Left kidney (tissue), 1 donor: ENCODE measurements at regions not wholly inside any gene's neighbourhood (a gene's known extent, or its start where the extent isn't known, plus 50 kb on each side); places are given as distances from the start of the nearest gene placed in this dataset.

Experiments
- DNase-seq: peaks from one replicate; pipeline ENCODE4 v3.0.0-alpha.2; 2013

DNA sequence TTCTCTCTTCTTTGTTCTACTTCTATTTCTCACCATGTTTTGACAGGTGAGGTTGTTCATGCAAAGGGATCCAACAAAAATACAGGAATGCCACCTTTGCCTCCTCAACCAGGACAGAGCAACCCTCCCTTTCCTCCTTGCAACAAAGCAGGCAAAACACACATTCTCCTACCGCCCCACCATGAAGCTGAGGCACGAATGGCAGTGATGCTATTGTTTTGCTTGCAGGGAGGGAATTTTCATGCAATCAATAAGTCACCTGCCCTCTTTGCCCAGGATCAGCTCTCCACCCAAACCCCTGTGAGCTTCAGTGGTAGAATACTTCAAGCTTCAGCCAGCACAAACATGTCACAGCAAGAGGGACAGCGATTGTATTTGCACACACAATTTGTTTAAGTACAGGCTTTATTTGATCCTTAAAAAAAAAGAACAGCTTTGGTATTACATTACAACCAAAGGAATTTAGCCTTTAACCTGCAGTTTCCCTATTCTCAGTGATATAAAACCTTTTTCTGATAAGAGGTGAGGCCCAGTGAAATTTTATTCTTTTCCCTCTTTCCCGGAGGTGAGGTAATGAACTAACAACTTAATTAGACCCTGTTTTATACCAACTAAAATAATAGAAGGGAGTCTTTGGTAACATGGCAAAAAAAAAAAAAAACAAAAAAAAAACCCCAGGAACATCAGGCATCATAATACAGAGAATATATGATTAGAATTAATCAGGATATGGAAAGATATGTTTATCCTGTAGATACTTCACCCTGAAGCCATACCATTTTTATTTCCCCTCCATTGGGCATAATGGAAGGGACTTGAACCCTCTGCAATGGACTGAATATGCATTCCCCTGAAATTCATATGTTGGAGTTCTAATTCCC is 87.0 kb upstream of the EEA1 start:
- peak; percentile 43 for DNase-seq

DNA sequence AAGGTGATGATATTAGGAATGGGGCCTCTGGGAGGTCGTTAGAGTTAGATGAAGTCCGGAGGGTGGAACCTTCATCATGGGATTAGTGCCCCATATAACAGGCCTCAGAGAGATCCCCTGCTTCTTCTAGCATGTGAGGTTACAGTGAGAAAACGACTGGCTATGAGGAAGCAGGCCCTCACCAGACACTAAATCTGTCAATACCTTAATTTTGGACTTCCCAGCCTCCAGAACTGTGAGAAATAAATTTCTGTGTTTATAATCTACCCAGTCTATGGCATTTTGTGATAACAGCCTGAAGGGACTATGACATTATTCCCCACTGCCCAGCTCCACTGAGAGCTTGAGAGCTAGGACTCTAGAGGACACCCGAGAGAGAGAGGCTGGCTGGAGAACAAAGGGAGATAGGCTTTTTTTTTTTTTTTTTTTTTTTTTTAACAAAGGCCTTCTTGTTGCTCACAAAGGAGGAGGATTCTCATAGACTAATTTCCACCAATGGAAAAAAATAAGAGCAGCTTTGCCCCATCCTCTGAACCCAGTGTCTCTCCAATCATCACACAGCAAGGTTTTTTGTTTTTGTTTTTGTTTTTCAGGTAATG is 87.8 kb upstream of the EEA1 start:
- DNase-seq: no peak

DNA sequence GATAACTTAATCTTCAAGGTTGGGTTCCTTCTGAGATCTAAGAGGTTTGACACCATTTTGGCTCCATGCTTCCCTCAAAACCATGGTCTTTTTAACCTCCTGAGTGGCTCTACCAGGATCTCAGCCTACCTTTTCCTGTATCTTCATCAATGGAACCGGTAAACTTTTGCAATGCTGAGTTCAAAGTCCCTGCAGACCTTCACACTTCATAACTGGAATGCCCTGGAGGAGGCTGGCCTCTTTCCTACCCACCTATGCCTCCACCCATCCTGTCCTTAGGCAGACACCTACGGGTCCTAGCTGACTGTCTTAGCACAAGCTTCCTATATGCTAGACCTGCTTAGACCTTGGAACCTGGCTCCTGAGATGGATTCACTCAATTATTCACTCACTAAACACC is 89.5 kb upstream of the EEA1 start:
- DNase-seq: no peak

DNA sequence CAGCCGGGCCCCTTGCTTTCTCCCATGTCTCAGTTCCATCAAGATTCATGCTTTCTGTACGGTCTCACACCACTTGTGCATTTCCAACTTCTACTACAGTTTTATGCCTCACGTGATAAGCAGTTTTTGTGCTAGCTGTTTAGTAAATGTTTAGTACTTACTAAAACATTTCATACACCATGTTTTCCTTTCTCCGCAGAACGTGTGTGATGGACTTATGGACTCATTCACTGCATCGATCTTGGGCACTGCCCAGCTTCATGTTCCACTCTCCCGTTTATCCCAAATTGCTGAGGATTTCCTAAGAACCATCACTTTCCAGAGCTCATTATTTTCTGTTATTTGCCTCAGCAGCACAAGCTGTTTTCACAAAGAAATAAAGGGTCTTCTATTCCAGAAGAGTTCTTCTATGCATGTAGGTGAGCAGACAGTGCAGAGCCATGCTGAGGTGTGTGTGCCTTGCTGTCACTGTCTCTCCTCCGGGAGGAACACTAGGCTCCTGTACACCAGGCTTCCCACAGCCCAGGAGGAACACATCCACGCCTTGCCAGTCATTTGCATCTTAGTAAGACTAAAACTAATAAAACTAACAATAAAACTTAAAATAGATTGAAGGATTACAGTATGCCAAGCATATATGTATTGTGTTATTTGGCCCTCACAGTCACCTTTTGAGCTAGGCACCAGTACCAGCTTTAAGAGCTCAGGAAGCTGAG is 90.3 kb upstream of the EEA1 start:
- DNase-seq: no peak

DNA sequence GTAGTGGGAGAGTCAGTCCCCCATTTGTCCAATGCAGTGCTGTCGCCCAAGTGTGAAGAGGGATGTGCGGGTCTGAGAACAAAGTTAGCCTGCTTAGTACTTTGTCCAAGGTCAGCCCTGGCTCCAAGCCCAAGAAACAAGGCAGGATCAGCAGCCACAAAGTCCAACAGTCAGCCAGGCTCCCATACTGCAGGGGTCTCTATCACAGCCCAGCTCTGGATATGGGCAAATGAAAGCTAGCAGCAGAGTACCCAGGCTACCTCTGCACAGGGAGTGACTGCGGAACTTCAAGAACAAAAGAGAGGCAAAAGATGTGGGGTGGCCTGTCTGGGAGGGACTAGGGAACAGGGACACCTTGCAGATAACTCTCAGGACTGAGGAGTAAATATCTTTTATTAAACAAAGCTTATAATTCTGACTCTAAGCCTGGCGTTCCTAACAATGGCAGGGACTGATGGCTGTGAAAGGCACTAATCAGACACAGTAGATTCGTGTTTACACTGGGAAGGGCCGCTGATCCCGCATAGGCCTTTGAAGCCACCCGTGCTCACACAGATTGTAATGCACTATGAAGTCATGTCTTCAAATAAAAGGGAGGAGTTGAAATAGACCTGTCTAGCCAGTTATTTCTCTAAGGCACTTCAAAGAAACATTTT is 91.0 kb upstream of the EEA1 start:
- no peak for DNase-seq

DNA sequence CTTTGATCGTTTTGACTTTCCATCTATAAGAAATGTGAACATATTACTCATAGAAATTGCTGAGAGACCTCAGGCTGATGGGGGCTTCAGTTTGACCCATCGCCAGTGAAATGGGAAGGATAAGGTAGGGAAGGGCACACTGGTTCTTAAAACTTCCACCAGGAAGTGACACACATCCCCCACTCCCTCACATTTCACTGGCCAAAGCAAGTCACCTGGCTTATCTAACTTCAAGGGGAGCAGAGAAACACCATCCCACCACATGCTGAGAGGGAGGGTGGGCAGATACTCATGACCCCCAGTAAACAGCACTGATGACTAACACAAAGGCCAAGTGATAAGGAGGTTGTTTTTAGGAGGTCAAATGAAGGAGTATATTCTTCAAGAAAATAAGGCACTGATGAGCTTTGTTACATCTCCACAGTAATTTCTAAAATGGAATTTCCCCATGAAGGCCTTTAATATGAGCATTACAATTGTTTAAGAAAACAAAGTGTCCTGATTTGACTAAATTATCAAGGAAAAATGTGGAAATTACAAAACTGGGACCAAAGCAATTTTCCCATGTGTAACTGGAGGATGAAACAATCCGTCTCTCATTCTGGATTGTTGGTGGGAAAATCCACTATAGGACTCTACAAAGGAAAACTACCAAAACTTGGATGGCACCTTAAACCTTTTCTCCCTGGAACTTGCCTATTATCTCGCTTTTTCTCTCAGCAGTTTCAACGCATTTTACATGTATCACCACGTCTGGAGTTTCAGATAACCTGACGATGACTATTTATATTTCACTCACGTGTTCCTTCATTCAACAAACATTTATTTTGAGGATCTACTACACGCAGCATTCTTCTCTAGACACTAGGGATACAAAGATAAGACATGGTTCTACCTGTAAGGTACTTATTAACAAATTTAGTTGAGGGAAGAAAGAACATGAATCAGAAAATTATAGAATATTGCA is 91.8 kb upstream of the EEA1 start:
- no peak for DNase-seq

DNA sequence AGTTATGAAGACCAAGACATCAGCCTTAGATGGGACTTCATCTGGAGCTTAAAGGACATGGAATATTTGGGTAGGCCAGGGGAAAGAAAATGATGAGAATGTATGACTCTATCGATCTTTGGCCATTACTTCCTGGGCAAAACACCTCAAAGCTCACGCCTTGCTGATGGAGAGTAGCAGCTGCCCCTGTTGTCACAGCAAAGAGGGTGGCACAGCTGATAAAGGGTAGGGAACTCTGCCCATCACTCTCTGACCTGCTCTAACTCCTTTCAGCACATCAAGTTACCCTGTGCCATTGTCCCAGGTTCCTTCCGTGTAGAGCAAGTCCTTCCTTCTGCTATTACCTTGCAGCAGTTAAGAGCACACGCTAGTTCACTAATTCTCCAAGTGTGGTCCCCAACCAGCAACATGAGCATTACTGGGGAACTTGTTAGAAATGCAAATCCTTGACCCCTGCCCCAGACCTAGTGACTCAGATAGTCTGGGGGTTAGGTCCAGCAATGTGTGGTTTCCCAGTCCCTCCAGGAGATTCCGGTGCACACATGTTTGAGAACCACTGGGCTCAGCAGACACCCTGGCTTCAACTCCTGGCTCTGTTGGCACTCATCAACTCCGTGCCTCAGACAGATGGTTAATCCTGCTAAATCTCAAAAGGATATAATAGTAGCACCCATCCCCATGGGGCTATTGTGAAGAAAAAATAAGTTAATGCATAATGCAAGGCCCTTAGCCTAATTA is 93.7 kb upstream of the EEA1 start:
- no peak for DNase-seq

DNA sequence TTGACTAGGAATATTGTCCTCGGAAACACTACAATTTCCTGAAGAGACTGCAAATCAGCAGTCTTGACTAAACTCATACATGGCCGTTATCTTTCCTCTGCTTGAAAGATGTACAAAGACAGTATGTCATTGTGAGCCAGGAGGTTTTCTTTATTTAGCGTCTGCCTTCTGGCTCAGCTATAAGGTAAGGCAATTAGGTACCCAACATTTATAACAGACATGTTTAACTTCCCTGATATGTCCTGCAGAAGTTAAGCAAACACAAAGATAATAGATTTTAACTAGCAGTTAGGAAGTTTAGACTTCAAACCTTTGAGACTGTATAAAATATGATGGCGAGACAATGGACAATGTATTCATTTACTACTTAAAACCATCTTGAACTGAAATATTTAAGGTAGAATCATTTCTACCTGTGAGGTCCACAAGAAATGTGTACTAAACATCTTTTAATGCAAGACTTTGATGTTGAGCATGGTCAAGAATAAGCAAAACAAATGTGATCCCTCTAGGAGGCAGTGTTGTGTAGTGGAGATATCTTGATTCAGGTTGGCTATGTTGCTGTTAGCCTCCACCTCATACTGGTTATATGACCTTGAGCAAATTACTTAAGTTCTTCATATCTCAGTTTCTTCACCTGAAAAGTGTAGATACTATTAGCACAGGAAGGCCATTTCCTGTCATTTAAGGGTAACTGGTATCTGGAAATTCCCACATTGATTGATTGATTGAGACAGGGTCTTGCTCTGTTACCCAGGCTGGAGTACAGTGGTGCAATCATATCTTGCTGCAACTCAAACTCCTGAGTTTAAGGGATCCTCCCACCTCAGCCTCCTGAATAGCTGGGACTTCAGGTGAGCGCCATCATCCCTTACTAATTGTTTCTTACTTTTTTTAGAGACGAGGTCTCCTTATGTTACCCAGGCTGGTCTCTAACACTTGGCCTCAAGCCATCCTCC is 96.3 kb upstream of the EEA1 start:
- DNase-seq: peak; percentile 60

DNA sequence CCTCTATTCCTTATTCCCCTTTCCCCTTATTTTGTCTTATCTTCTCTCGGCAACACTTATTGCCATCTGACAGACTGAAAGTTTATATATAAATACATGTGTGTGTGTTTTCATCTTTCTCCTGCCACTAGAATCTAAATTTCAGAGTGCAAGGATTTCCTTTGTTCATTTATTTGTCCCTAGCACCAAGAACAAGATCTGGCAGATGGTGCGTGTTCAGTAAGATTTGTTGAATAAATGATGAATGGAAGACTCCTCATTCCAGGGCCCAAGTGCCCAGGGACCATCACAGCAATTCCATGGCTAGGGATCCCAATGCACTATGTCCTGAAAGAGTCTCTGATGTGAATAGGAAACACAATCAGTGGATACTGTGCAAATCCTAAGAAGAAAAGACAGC is 97.9 kb upstream of the EEA1 start:
- no peak for DNase-seq

DNA sequence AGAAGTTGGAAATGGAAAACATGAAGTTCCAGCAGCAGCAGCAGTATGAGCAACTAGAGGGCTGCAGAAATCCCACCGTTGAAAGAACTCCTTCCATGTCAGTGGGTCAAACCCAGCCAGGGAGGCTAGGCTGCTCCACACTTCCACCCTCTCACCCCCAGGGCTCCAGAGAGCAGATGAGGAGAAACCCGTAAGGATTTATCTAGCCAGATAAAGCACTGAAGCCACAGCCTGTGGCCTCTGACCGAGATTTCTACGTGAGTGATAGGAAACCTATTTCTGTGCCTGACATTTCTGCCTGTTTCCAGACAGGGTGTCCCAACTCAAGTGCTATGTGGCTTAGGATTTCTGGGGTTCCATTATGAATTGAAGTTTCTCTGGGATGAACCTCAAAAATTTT is 100.0 kb upstream of the EEA1 start:
- DNase-seq: no peak

DNA sequence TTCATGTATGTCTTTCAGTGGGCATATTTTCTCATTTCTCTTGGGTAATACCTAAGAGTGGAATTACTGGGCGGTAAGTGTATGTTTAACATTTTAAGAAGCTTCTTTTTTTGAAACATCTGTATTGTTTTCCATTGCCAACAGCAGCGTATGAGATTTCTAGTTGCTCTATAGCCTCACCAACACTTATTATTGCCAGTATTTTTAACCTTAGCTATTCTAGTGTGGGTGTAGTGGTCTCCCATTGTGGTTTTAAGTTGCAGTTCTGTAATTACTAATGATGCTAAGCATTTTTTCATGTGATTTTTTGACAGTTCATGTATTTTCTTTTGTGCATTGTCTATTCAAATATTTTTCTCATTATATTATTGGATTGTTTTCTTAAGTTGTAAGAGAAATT is 101.9 kb upstream of the EEA1 start:
- no peak for DNase-seq

DNA sequence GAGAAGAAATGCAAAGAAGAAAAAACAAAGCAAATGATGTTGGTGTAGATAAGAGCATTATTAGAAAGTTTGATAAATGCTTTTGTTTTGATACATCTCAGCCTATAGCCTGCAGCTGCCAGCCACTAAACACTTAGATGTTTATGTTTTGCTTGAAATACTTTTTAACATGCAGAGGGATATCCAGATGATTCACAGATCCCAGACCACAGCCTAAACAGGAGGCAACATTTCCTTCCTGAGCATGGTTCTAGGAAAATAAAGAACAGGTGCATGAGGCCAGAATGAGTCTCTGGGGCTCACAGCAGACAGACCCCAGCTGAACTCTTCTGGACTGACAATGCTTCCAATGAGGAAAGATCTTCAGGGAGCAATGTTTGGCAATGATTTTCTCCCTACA is 103.7 kb upstream of the EEA1 start:
- DNase-seq: no peak

DNA sequence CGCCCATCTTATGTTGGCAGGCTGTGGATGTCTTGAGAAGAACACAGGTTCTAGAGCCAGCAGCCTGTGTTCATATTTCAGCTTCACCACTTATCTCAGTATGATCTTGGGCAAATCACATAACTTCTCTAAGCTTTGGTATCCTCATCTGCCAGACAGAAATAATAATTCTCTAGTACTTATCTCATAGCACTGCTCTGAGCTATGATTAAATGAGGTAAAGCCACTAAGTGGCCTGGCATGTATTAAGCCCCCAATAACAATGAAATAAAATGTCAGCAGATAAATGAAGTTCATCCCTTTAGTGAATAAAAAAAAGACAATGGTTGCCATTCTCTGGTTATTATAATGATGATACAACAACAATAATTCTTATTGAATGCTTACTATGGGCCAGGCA is 104.9 kb upstream of the EEA1 start:
- no peak for DNase-seq

DNA sequence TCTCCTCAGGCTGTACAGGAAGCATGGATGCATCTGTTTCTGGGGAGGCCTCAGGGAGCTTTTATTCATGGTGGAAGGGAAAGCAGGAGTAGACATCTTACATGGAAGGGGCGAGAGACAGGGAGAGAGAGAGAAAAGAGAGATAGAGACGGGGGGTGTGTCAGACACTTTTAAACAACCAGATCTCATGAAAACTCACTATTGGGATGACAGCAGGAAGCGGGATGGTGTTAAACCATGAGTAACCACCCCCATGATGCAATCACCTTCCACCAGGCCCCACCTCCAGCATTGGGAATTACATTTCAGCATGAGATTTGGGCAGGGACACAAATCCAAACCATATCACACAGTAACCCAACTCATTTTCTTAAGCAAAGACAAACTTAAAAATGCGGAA is 110.0 kb upstream of the EEA1 start:
- no peak for DNase-seq

DNA sequence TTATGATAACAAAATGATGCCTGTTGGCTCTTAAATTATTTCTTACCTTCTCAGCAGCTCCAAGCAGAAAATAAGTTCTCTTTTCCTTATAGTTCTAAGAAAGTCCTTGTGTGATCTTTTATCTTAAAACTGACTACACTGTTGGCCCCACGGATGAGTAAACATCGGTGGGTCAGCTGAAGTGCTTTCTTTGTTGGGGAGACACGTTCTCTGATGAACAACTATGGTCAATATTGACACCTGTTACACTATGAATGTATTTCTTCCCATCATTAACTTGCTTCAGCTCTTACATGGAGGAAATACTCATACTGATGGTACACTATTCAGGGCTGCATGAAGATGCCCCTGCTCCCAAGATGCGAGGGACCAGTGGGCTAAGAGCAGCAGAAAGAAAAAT is 110.8 kb upstream of the EEA1 start:
- DNase-seq: no peak

DNA sequence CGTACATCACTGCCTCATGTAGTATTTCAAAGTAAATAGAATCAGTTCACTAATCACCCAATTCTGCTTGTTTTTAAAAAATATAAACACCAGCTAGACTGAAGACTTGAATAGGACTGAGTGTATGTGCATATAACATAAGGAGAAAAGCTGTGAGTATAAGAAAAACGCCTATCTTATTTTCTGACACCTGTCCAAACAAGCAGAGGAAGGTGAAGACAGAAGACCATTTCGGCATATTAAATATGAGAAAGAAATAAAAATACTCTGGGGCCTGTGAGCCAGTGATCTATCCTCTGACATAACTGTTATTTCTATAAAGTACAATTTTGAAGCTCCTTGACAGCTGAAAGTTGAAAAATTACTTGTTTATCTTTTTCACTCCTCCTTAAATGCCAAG is 111.3 kb upstream of the EEA1 start:
- DNase-seq: no peak

DNA sequence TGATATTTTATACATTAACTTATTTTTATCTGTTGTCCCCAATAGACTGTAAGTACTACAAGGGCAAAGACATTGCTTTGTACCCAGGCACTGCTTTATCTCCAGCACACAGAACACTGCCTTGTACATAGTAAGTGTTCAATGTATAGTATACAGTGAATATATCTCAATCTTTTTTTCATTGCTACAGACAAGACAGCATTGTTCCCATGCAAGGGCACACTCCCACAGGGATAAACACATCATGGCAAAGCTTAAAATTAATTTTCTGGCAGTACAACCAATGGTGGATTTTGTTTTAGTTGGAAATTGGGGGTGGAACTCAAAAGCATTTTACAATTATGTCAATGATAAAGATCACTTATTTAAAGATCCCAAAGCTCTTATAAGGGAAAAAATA is 112.3 kb upstream of the EEA1 start:
- no peak for DNase-seq

DNA sequence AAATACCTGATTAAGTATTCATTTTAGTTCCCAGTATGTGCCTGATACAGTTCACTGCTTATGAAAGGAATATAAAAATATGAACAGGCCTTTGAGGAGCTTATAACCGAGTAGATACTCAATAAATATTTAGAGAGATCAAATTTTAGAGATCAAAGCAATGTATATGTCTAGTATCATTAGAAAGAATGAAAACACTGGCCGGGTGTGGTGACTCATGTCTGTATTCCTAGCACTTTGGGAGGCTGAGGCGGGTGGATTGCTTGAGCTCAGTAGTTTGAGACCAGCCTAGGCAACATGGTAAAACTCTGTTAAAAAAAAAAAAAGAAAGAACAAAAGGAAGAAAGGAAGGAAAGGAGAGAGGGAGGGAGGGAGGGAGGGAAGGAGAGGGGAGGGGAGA is 113.2 kb upstream of the EEA1 start:
- DNase-seq: no peak

DNA sequence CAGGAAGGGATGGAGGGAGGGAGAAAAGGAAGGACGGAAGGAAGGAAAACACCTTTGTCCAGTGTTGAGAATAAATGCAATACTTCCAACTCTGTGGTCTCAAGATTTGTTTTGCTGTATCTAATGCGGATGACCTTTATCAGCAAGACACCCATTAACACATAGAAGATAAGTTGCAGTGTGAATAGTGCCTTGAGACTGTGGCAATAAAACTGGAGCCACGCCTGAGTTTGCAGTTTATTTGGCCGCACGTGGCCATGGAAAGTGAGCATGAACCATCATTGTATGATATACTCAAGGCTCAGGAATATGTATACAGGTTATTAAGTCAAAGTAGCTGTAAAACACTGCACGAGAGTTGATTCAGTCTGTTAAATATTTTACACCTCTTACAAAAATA is 113.6 kb upstream of the EEA1 start:
- DNase-seq: no peak
